GM11168 (cell line): ENCODE measurements at regions not wholly inside any gene's neighbourhood (a gene's known extent, or its start where the extent isn't known, plus 50 kb on each side); places are given as distances from the start of the nearest gene placed in this dataset.

Source experiments
- in situ Hi-C: fragments of 300-500 bp; cut with MboI; formaldehyde crosslinking; loops from one replicate; pipeline ENCODE4 v1.12.0; 2022; ENCODE audit warnings: low sequenced_read_pairs; ENCODE audit not compliant: unreplicated experiment

DNA sequence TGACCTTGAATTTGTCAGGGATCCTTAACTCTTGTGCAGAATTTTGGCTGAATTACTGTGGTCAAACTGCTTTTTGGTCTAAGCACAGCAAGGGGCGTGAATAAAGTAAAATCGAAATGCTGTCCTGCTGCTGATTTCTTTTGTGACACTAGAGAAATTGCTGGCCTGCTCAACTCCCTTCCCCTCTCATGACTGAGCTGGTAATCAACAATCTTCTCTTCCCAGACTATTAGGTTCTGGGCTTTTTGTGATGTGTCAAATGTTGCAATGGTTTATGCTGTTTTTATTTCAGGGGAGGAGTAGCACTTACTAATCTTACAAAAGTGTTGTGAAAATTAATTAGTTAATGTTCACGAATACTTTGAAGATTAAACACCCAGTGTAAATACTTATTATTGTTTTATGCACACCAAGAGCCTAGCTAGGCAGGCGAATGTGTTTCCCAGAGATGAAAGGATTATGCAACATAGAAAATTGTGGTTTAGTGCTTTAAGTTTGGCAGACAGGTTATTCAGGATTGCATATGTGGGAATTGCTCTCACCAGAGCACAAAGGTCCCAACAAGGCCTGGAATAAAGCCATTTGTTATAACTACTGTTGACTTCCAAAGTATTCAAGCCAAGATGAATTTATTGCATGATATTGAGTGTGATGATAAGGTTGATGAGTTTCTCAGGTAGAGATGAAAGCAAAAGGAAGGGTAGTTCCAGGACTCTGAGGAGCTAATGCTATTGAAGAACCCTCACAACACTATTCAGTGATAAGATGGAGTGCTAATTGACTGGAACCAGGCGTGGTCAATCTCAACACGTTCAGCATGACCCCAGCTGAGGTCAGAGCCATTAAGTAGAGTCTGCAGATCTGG is 280.7 kb upstream of the ZNF608 start:
- in situ Hi-C loops, result no loop called here

GRCh38 chr5:125032286-125032685 is 285.8 kb upstream of the ZNF608 start:
- in situ Hi-C loops, result no loop called here

DNA sequence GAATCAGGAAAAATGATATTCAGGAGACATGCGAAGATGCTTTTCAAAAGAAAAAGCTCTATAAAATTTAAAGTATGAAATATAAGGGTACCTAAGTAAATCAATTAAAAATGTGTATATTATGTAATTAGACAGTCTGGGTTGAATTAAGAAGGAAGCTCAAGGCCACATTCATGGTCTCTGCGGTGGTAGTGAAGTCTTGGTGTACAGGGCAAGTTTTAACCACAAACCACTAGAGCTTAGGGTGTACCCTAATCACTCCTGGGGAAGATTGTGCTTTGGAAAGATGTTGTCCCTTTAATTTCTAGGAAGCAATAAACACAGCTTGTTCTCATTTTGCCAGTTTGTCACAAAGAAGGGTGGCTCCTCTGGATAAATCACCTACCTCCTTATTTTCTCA is 287.2 kb upstream of the ZNF608 start:
- in situ Hi-C loops, result no loop called here

GRCh38 chr5:125034331-125034730 is 287.9 kb upstream of the ZNF608 start:
- in situ Hi-C loops, result no loop called here

GRCh38 chr5:125036494-125036893 is 290.1 kb upstream of the ZNF608 start:
- in situ Hi-C loops, result no loop called here

GRCh38 chr5:125037020-125037419 is 290.6 kb upstream of the ZNF608 start:
- in situ Hi-C loops, result no loop called here

GRCh38 chr5:125037530-125037929 is 291.1 kb upstream of the ZNF608 start:
- in situ Hi-C loops, result no loop called here

DNA sequence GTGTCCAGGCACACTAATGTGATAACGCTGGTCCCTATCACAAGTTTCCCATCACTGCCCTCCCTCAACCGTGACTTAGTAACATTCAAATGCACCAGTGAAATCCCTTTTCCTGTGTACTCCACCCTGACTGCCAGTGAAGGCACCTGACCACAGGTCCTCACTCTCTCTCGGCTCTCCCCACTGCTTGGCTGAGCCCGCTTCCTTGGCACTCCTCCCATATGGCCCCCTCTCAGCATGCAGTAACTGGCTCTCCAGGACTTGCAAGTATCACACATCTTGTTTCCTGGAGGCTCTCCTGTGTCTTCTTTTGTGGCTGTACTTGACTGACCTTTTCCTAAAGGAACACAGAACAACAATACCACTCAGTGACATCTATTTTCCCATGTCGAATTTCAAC is 292.0 kb upstream of the ZNF608 start:
- in situ Hi-C loops, result no loop called here

- in situ Hi-C loops, result no loop called here
These were observed 295.4 kb upstream of the ZNF608 start for GRCh38 chr5:125041798-125042197.

- in situ Hi-C loops, result no loop called here
These were observed 295.9 kb upstream of the ZNF608 start for GRCh38 chr5:125042261-125042890.

DNA sequence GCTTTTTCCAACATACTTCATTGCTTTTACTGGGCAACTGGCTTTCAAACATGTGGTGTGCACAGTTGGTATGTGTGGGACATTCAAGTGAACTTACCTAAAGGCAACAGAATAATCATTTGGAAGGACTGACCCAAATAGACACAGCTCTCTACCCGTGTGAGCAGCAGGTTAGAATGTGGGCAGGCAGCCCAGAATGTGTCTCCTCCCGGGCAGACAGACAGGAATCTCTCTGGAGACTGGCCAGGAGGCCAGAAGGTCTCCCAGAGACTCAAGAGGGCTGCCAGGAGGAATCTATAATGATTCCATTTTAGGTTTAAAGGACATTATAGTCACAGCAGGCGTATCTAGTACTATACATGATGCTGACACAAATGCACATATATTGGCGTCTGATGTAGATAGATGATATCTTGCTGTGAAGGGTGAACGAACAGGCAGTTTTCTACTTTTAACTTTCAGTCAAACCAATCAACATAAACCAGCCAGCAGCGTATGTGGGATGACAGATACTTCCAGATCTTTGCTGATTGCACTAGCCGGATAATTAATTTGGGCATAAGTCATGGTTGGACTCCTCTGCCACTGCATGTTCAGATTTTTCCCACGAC is 297.4 kb upstream of the ZNF608 start:
- in situ Hi-C loops, result no loop called here

- in situ Hi-C loops, result no loop called here
These were observed 298.2 kb upstream of the ZNF608 start for GRCh38 chr5:125044491-125045282.

DNA sequence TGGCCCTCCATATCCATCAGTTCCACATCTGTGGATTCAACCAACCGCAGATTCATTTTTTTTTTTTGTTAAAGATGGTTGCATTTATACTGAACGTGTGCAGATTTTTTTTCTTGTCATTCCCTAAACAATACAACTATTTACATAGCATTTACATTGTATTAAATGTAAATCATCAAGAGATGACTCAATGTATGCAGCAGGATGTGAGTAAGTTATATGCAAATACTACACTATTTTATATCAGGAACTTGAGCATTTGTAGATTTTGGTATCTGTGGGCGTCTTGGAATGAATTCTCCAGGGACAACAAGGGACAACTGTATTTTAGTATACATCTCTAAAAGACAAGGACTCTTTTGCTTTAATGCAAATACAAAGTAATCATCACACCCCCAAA is 299.2 kb upstream of the ZNF608 start:
- in situ Hi-C loops, result no loop called here

DNA sequence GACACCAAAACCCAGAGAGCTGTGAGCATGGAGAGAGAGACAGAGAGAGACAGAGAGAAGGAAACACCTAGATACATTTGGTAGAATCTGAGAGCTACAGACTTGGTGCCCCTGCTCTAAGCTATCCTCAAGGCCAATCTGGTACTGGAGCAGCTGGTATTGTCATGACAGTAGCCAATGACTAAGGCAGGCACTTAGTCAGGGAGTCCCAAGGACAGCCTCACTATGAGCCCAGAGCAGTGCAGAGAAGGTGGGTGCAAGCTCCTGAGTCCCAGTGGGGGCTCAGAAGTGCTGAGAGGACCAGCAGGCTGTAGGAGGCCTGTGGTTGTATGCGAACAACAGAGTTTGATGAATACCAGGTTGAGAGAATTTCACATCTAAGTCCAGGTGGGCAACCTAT is 300.4 kb upstream of the ZNF608 start:
- in situ Hi-C loops, result no loop called here

- in situ Hi-C loops, result no loop called here
These were observed 301.4 kb upstream of the ZNF608 start for GRCh38 chr5:125047871-125048270.

- in situ Hi-C loops, result no loop called here
These were observed 303.6 kb upstream of the ZNF608 start for GRCh38 chr5:125049721-125050702.

DNA sequence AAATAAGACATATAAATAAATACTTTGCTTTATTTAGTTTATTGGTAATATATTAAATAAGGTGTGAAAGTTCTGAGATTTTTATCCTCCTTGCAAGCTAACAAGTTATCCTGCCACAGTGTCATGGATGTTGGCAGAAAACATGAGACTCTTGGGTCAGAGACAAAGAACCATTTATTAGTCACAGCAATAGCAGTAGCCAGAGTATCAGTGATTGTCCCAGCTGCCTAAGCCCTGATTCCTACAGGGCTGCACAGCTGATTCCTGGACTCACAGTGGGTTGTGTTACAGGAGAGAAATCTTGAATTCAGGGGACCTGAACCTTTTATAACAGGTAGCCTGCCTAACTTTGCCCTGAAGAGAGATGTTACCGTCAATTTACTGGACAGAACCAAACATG is 304.5 kb upstream of the ZNF608 start:
- in situ Hi-C loops, result no loop called here

DNA sequence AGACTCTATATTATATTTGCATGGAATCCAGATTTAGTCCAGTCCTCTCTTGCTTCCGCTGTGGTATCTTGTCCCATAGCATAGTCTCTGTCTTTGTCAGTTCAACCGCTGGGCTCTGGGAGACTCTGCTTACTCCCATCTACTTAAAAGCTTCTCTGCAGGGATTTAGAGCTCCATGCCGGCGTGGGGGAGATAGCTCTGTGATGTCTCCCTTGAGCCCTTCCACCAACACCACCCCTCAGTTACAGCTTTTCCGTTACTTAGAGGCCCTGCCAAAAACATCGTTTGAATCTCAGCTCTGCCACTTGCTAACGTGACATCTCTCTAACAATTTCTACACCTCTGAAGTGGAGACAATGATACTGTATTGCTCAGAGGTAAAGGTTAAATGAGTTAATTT is 306.1 kb upstream of the ZNF608 start:
- in situ Hi-C loops, result no loop called here

DNA sequence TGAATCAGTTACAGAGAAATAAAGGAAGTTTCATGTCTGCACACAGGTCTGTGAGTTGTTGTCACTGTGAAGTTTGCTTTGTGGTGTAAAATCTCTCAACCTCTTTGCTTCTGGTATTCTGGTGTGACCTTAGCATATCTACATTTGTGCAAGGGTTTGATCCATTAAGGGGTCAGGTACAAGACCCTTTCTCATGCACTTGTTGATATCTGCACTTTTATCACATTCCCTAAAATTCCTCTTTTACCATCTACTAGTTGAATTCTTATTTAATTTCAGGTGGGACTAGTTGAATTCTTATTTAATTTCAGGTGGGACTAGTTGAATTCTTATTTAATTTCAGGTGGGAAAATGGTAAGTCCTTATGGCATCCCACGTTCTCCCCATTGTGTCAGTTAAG is 306.7 kb upstream of the ZNF608 start:
- in situ Hi-C loops, result no loop called here

- in situ Hi-C loops, result no loop called here
These were observed 307.7 kb upstream of the ZNF608 start for GRCh38 chr5:125054146-125054545.
